ENCODE measurements at regions not wholly inside any gene's neighbourhood (a gene's known extent, or its start where the extent isn't known, plus 50 kb on each side); places are given as distances from the start of the nearest gene placed in this dataset.

- no peak for DNase-seq
- Mint-ChIP-seq H3K36me3 (no peaks in the 10 kb centered on the region), H3K27me3 (no peaks in the 10 kb centered on the region), H3K27ac (no peak overlapping the region), H3K4me3 (peak overlapping the region in 1 of 8 donors; percentile 40), H3K4me1 (peaks cover 10 to 24% (median 12%) of the 10 kb centered on the region in 4 donors), H3K9me3 (no peaks in the 10 kb centered on the region)
- Histone ChIP-seq H3K4me1 (ENCODE audit: insufficient read depth, low read length) (no peaks in the 10 kb centered on the region), H3K9me3 (ENCODE audit: control insufficient read depth in 1 of 2, low read length in 2 of 2) (no peaks in the 10 kb centered on the region), H3K4me3 (ENCODE audit: low read length in 2 of 2) (no peak overlapping the region), H3K27me3 (ENCODE audit: insufficient read depth, low read length) (no peaks in the 10 kb centered on the region), H3K27ac (ENCODE audit: low read depth, low read length) (no peak overlapping the region), H3K36me3 (ENCODE audit: insufficient read depth, low read length) (no peaks in the 10 kb centered on the region)
- ChIA-PET CTCF (ENCODE audit: partially characterized antibody) (no interaction called here), POLR2A (ENCODE audit: partially characterized antibody) (no interaction called here)
- intact Hi-C loops (cut with micrococcal nuclease): loop anchor here (5.0 kb wide), 1 partner anchor 95 kb away; no protein-coding TSS in a partner anchor
These were observed 51.3 kb upstream of the FLI1 start for GRCh38 chr11:128642571-128642970.

GRCh38 chr11:128643661-128644317 is 50.1 kb upstream of the FLI1 start:
- DNase-seq: no peak
- Mint-ChIP-seq H3K36me3 (no peaks in the 10 kb centered on the region), H3K27ac (no peak overlapping the region), H3K4me3 (no peak overlapping the region), H3K9me3 (no peaks in the 10 kb centered on the region), H3K27me3 (no peaks in the 10 kb centered on the region), H3K4me1 (peaks cover 7 to 19% (median 11%) of the 10 kb centered on the region in 4 donors)
- H3K4me3 ChIP-seq (ENCODE audit: low read length in 2 of 2): no peak overlapping the region
- H3K36me3 ChIP-seq (ENCODE audit: insufficient read depth, low read length): no peaks in the 10 kb centered on the region
- intact Hi-C loops (cut with micrococcal nuclease): loop anchor here (5.0 kb wide), 1 partner anchor 94 kb away; no protein-coding TSS in a partner anchor
- no peak overlapping the region for H3K27ac ChIP-seq (ENCODE audit: low read depth, low read length)
- H3K9me3 ChIP-seq (ENCODE audit: control insufficient read depth in 1 of 2, low read length in 2 of 2): no peaks in the 10 kb centered on the region
- no peaks in the 10 kb centered on the region for H3K27me3 ChIP-seq (ENCODE audit: insufficient read depth, low read length)
- H3K4me1 ChIP-seq (ENCODE audit: insufficient read depth, low read length): no peaks in the 10 kb centered on the region
- CTCF ChIA-PET (ENCODE audit: partially characterized antibody): no interaction called here
- POLR2A ChIA-PET (ENCODE audit: partially characterized antibody): no interaction called here

All from CD4-positive, alpha-beta memory T cell (primary cell).